ENCODE measurements at regions not wholly inside any gene's neighbourhood (a gene's known extent, or its start where the extent isn't known, plus 50 kb on each side); places are given as distances from the start of the nearest gene placed in this dataset.
"Not testable (repeated sequence)": the region's sequence is repeated elsewhere in the genome, so short reads cannot be mapped to it uniquely, and the experiment has no call there.

DNA sequence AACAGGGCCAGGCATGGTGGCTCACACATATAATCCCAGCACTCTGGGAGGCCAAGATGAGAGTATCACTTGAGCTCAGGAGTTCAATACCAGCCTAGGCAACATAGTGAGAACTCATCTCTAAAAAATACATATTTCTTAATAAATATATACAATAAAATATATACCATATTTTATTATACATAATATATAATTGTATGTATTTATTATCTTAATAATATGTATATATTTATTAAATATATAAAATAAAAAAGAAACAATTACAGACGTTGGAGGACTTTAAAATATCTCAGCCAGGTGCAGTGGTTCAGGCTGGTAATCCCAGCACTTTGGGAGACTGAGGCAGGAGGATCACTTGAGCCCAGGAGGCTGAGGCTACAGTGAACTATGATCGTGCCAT, 106.1 kb downstream of the PPIAL4G start:
- not testable (repeated sequence) for H3K4me3 Mint-ChIP-seq; H3K9me3 Mint-ChIP-seq; H3K27me3 Mint-ChIP-seq; H3K27ac Mint-ChIP-seq; H3K36me3 Mint-ChIP-seq (ENCODE audit: insufficient read depth); DNase-seq; ATAC-seq (replicated peaks)
- H3K4me1 Mint-ChIP-seq (ENCODE audit: low read depth in 2 of 2) = peaks cover 13 to 14% of the 10 kb centered on the region in 2 donors

DNA sequence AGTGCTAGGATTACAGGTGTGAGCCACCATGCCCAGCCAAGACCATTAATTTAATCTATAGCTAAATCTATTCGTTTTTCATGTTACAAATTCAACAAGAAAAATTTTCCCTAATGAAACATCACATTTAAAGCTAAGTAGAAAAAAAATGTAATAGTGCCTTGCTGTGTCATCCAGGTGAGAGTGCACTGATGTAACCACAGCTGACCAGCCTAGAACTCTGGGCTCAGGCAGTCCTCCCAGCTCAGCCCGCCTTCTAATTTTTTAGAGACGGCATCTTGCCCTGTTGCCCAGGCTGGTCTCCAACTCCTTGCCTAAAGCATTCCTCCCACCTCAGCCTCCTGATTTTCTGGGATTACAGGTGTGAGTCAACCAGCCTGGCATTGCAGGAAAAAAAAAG, 109.0 kb downstream of the PPIAL4G start:
- peaks cover 20 to 26% of the 10 kb centered on the region in 2 donors for H3K4me1 Mint-ChIP-seq (ENCODE audit: low read depth in 2 of 2)

DNA sequence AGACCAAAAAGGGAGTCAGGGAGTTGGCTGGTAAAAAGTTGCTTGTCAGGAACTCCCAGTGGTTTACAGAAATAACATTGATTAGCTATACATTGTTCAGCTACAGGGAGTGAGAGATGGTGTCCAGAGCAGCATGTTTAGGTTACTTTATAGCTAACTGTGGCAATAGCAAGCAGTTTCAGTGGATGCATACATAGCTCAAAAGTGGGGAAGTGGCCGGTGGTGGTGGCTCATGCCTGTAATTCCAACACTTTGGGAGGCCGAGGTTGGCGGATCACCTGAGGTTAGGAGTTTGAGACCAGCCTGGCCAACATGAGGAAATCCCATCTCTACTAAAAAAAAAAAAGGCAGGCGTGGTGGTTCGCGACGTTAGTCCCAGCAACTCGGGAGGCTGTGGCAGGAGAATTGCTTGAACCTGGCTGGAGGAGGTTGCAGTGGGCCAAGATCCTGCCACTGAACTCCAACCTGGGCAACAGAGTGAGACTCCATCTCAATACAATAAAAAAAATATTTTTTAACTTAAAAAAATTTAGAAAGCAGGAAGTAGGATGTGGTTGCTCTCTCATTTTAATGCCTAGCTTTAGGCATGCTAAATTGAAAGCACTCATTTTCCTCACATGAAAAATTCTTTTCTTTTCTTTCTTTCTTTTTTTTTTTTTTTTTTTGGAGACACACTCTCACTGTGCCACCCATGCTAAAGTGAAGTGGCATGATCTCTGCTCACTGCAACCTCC, 109.7 kb downstream of the PPIAL4G start:
- no peaks in the 10 kb centered on the region for H3K9me3 Mint-ChIP-seq
- H3K4me3 Mint-ChIP-seq = peak overlapping the region; percentile 70 to 73
- H3K36me3 Mint-ChIP-seq (ENCODE audit: insufficient read depth) = peaks cover 9% of the 10 kb centered on the region
- H3K27ac Mint-ChIP-seq = peak overlapping the region; percentile 88 to 91
- DNase-seq (no peak), ATAC-seq (replicated peaks) (peak; percentile 38)
- H3K27me3 Mint-ChIP-seq = no peaks in the 10 kb centered on the region
- H3K4me1 Mint-ChIP-seq (ENCODE audit: low read depth in 2 of 2) = peaks cover 20 to 26% of the 10 kb centered on the region in 2 donors

More for the DNA sequence above, 109.0 kb downstream of the PPIAL4G start:
- H3K9me3 Mint-ChIP-seq = no peaks in the 10 kb centered on the region
- H3K27me3 Mint-ChIP-seq = no peaks in the 10 kb centered on the region
- peak overlapping the region in 1 of 2 donors; percentile 73 for H3K4me3 Mint-ChIP-seq
- H3K27ac Mint-ChIP-seq = peak overlapping the region; percentile 88 to 91
- H3K36me3 Mint-ChIP-seq (ENCODE audit: insufficient read depth) = peaks cover 9% of the 10 kb centered on the region
- DNase-seq = no peak
- ATAC-seq (replicated peaks) = no peak

DNA sequence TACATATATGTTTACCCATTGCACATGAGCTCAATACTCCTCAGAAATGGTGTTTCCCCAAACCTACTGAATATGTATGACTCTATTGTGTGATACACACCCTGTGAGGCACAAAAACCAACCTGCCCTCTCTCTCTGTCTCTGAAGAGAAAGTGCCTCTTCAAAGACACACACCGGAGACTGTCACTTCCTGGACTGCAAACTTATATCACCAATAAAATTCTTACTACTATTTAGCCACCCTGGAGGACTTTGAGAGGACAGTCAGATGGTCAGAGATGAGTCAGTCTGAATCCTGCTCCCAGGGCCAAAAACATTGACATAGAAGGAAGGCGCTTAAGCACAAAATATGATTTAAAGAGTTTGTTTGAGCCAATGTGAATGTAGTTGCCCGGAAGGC, 110.4 kb downstream of the PPIAL4G start:
- Mint-ChIP-seq H3K9me3 (no peaks in the 10 kb centered on the region), H3K27ac (peak overlapping the region; percentile 88 to 91), H3K27me3 (no peaks in the 10 kb centered on the region), H3K4me3 (peak overlapping the region; percentile 70 to 73), H3K4me1 (ENCODE audit: low read depth in 2 of 2) (peaks cover 20 to 26% of the 10 kb centered on the region in 2 donors), H3K36me3 (ENCODE audit: insufficient read depth) (peaks cover 9% of the 10 kb centered on the region)
- ATAC-seq (replicated peaks) (peak; percentile 79), DNase-seq (peak; percentile 35 to 52 (median 38))

DNA sequence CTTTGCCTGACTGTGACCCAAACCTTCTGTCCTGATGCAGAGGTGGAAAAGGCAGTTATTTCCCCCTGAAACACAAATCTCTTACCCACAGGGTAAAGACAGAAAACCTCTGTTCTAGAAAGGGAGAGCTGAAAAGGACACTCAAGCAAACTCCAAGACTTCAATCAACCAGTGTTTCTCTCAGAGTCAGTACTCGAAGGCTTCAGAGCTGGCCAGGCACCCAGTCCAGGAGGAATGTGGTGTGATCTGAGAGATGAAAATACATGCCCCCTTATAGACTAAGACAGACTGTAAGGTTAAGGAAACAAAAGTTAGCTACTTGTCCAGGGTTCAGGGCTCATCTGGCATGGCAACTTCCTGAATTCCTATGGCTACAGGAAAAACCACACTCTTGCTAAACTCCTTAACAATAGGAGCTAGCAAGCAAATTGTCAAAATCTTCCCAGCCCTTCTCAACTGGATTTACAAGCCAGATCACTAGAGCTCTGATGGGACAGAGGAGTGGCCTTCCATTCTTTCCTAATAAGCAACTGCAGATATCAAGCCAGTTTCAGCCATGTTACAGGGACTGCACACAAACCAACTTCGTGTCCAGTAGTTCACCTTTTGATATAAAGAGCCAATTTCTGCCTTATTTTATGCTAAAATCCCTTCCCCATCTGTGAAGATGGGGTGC, 110.9 kb downstream of the PPIAL4G start:
- Mint-ChIP-seq H3K27ac (peak overlapping the region; percentile 88 to 91), H3K4me3 (peak overlapping the region; percentile 70 to 73)
- ATAC-seq (replicated peaks) = peak; percentile 5

DNA sequence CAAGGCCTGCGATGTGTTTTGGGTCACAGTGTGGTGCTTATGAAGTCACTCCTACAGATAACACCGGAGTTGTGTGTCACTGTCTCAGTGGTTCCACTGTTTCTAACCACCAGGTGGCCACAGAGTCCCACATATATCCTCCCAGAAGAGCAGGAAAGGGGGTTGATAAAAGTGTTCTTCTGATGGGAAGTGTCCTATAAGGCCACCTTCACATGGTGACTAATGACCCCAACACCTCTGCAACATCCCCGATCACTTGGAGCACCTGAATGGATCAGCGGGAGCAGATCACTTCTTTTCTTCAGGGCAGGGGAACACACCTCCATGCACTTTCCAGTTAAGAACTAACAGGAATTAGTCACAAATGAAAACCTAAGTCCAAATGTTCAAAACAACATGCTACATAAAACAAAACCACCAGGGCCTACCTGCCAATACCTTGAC, 111.5 kb downstream of the PPIAL4G start:
- H3K27me3 Mint-ChIP-seq; H3K36me3 Mint-ChIP-seq (ENCODE audit: insufficient read depth); H3K9me3 Mint-ChIP-seq: not testable (repeated sequence)
- Mint-ChIP-seq H3K4me3 (peak overlapping the region; percentile 17 to 50), H3K4me1 (ENCODE audit: low read depth in 2 of 2) (peaks cover 20 to 26% of the 10 kb centered on the region in 2 donors), H3K27ac (peak overlapping the region; percentile 88 to 91)
- DNase-seq = peak; percentile 61 to 71 (median 62)
- ATAC-seq (replicated peaks) = peak; percentile 76

More for the DNA sequence above, 110.9 kb downstream of the PPIAL4G start:
- not testable (repeated sequence) for H3K27me3 Mint-ChIP-seq; H3K9me3 Mint-ChIP-seq; H3K36me3 Mint-ChIP-seq (ENCODE audit: insufficient read depth); DNase-seq
- peaks cover 20 to 26% of the 10 kb centered on the region in 2 donors for H3K4me1 Mint-ChIP-seq (ENCODE audit: low read depth in 2 of 2)

DNA sequence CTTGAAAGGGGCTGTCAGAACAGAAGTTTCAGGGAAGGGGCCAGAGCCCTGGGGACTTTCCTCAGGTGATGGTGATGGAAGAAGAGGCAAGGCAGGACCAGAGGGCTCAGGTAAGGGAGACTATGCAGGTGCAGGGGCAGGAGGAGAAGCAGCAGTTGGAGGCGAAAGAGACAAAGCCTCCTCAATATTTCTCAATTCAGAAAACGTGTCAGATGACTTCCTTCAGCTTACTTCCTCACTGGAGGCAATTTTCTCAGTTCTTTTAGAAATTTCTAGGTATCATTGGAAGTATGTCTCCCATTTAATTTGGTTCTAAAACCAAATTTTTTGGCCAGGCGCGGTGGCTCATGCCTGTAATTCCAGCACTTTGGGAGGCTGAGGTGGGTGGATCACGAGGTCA, 112.4 kb downstream of the PPIAL4G start:
- ATAC-seq (replicated peaks); H3K9me3 Mint-ChIP-seq; DNase-seq; H3K36me3 Mint-ChIP-seq (ENCODE audit: insufficient read depth); H3K27me3 Mint-ChIP-seq: not testable (repeated sequence)
- H3K4me3 Mint-ChIP-seq = peak overlapping the region in 1 of 2 donors; percentile 43
- peak overlapping the region in 1 of 2 donors; percentile 72 for H3K27ac Mint-ChIP-seq
- peaks cover 24 to 26% of the 10 kb centered on the region in 2 donors for H3K4me1 Mint-ChIP-seq (ENCODE audit: low read depth in 2 of 2)

DNA sequence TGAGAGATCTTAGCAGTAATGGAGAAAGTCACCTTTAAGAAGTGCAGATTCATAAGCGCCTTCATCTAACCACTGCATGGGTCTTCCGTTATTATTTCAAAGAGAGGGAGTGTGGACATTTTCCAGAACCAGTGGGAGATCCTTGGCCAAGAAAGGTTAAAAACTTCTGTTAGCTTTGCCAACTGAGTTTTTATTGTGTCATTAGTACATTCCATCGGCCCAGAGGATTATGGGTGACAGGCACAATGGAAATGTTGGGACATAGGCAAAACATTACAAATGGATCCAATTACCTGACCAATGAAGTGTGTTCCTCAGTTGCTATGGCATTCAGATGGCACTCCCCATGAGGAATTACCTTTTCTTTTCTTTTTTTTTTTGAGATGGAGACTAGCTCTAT, 115.5 kb downstream of the PPIAL4G start:
- no peak overlapping the region for H3K27ac Mint-ChIP-seq
- DNase-seq (no peak), ATAC-seq (replicated peaks) (no peak)
- no peaks in the 10 kb centered on the region for H3K9me3 Mint-ChIP-seq
- H3K27me3 Mint-ChIP-seq = peaks cover 0 to 5% of the 10 kb centered on the region in 2 donors
- peaks cover 27 to 29% of the 10 kb centered on the region in 2 donors for H3K4me1 Mint-ChIP-seq (ENCODE audit: low read depth in 2 of 2)
- no peak overlapping the region for H3K4me3 Mint-ChIP-seq
- peaks cover under 1% of the 10 kb centered on the region for H3K36me3 Mint-ChIP-seq (ENCODE audit: insufficient read depth)

DNA sequence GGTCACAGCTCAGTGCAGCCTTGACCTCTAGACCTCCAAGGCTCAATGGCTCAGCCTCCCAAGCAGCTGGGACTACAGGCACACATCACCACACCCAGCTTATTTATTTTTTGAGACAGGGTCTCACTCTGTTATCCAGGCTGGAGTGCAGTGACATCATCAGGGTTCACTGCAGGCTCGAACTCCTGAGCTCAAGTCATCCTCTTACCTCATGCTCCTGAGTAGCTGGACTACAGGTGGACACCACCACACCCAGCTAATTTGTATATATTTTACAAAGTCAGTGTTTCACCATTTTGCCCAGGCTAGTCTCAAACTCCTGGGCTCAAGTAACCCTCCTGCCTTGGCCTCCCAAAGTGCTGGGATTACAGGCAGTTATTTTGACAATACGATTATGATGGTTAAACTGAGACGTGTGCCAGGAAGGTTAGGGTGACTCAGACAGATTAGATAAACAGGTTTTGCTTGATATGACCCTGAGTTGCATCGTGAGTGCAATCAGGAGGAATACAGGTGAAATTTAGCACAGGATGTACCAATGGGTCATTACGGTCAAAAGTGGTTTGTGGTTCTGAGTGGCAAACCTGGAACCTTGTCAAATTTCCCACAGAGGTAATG, 116.9 kb downstream of the PPIAL4G start:
- Mint-ChIP-seq H3K27me3 (peaks cover 0 to 19% of the 10 kb centered on the region in 2 donors), H3K4me1 (ENCODE audit: low read depth in 2 of 2) (peaks cover 27 to 28% of the 10 kb centered on the region in 2 donors)
- DNase-seq; H3K4me3 Mint-ChIP-seq; H3K36me3 Mint-ChIP-seq (ENCODE audit: insufficient read depth); H3K27ac Mint-ChIP-seq; H3K9me3 Mint-ChIP-seq; ATAC-seq (replicated peaks): not testable (repeated sequence)

DNA sequence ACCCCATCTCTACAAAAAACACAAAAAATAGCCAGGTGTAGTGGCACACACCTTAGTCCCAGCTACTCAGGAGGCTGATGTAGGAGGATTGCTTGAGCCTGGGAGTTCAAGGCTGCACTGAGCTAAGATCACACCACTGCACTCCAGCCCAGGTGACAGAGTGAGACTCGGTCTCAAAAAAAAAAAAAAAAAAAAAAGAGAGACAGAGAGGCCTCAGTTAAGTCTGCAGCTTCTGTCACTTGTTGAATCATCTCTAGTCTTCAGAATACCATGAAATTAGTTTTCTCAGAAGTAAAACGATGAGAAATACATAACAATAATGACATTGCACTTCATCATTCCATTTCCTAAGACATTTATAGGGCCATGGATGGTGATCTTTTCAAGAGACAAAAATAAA, 118.0 kb downstream of the PPIAL4G start:
- H3K27ac Mint-ChIP-seq; H3K9me3 Mint-ChIP-seq; DNase-seq; H3K36me3 Mint-ChIP-seq (ENCODE audit: insufficient read depth); H3K4me3 Mint-ChIP-seq; ATAC-seq (replicated peaks): not testable (repeated sequence)
- Mint-ChIP-seq H3K27me3 (peaks cover 0 to 22% of the 10 kb centered on the region in 2 donors), H3K4me1 (ENCODE audit: low read depth in 2 of 2) (peaks cover 25 to 29% of the 10 kb centered on the region in 2 donors)

DNA sequence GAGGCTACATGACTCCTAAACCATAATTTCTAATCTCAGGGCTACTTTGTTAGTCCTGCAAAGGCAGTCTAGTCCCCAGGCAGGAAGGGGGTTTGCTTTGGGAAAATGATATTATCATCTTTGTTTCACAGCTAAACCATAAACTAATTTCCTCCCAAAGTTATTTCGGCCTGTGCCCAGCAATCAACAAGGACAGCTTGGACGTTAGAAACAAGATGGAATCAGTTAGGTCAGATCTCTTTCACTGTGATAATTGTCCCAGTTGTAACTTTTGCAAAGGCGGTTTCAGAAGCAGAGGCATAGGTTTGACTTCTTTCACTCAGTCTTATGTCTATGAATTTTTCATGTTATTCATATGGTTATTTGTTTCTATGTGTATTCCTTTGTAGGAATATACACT, 119.1 kb downstream of the PPIAL4G start:
- H3K36me3 Mint-ChIP-seq (ENCODE audit: insufficient read depth); H3K9me3 Mint-ChIP-seq; H3K4me3 Mint-ChIP-seq; ATAC-seq (replicated peaks); H3K27ac Mint-ChIP-seq; DNase-seq: not testable (repeated sequence)
- Mint-ChIP-seq H3K4me1 (ENCODE audit: low read depth in 2 of 2) (peaks cover 25 to 29% of the 10 kb centered on the region in 2 donors), H3K27me3 (peaks cover 0 to 22% of the 10 kb centered on the region in 2 donors)

DNA sequence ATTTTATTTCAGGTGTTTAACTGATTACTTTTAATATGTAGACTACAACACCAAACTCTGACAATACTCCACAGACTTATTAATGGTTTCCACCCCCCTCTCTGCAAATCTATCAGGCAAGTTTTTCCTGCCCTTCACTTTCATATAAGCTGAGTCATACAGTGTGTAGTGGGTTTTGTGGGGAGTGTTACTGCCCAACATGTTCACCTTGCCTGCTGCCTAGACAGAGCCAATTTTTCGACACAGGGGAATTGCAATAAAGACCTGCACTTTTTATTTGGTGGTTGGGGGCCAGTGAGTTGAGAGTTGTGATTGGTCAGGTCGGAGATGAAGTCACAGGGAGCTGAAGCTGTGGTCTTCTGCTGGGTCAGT, 119.7 kb downstream of the PPIAL4G start:
- ATAC-seq (replicated peaks) = peak; percentile 51
- DNase-seq = no peak
- Mint-ChIP-seq H3K27me3 (peaks cover 1 to 25% of the 10 kb centered on the region in 2 donors), H3K4me1 (ENCODE audit: low read depth in 2 of 2) (peaks cover 25 to 29% of the 10 kb centered on the region in 2 donors), H3K4me3 (peak overlapping the region; percentile 86), H3K9me3 (no peaks in the 10 kb centered on the region), H3K27ac (peak overlapping the region in 1 of 2 donors; percentile 53), H3K36me3 (ENCODE audit: insufficient read depth) (no peaks in the 10 kb centered on the region)

DNA sequence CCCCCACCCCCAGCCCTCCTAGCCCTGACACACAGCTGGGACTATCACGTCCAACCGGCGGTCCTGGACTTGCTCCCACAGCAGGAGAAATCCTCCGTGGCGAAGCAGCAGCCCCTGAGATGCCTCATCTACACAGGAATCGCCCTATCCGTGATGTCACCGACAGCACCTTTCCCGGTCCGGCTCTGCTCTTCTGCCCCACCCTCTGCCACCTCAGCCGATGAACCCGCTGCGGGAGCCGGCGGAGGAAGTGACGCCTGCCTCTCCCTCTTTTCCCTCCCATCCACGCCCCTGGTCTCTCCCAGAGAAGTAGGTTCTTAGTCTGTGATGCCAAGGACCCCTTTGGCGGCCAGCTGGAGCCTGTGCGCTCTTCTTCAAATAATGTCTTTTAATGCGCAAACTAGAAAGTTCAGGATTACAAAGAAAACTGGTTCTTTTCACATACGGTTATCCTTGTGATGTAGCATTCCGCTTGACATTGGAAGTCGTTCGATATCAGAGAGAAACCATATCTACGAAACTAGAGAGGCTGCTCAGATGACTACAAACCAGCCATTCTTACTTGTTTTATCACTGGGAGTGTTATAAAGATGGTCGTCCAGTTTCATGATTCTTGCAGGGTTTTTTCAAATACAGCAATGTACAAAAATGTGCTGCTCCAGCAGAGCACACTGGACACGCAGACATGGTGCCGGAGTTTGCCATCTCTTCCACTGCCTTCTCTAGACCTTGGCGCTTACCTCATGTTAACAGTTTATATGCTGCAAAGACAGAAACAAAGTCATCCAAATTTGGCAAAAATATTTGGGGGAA, 120.3 kb downstream of the PPIAL4G start:
- Mint-ChIP-seq H3K4me1 (ENCODE audit: low read depth in 2 of 2) (peaks cover 25 to 29% of the 10 kb centered on the region in 2 donors), H3K9me3 (no peaks in the 10 kb centered on the region), H3K36me3 (ENCODE audit: insufficient read depth) (no peaks in the 10 kb centered on the region), H3K27ac (peak overlapping the region in 1 of 2 donors; percentile 53), H3K27me3 (peaks cover 7 to 31% of the 10 kb centered on the region in 2 donors), H3K4me3 (peak overlapping the region; percentile 86)
- no peak for DNase-seq
- peak; percentile 44 for ATAC-seq (replicated peaks)
